ENCODE measurements at regions not wholly inside any gene's neighbourhood (a gene's known extent, or its start where the extent isn't known, plus 50 kb on each side); places are given as distances from the start of the nearest gene placed in this dataset.

DNA sequence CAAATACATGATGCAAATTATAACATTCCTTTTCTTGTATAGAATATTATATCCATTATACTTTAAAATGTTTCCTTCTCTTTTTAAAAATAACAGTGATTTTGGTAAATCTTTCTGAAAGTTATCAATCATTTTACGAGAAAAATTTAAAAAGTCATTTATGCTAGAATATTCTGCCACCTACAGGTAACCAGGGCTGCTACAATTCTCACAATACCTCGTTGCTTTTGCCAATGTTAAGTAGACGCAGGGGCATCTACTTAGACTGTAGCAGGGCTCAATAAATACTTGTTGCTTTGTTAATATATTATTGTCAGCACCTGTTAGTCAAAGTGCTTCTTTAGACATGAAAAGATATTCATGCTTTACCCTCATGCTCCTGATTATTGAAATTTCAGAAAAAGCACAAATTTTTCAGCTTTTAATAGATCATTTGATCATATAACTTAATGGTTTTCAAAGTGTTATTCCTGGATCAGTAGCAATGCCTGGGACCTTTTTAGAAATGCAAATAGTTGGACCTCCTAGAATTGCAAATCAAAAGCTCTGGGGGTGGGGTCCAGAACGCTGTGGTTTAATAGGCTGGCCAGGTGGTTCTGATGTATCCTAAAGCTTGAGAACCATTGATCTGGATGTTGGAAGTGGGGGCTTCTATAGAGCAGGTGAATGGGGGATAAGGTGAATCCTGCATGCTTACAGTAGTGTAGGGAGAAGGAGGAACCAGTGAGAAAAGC is 223.6 kb upstream of the PDZRN3 start:
- TF ChIP-seq, protein P1, sequence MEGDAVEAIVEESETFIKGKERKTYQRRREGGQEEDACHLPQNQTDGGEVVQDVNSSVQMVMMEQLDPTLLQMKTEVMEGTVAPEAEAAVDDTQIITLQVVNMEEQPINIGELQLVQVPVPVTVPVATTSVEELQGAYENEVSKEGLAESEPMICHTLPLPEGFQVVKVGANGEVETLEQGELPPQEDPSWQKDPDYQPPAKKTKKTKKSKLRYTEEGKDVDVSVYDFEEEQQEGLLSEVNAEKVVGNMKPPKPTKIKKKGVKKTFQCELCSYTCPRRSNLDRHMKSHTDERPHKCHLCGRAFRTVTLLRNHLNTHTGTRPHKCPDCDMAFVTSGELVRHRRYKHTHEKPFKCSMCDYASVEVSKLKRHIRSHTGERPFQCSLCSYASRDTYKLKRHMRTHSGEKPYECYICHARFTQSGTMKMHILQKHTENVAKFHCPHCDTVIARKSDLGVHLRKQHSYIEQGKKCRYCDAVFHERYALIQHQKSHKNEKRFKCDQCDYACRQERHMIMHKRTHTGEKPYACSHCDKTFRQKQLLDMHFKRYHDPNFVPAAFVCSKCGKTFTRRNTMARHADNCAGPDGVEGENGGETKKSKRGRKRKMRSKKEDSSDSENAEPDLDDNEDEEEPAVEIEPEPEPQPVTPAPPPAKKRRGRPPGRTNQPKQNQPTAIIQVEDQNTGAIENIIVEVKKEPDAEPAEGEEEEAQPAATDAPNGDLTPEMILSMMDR (IDR thresholded peaks at IDR 0.05; ENCODE audit: unreplicated experiment), result no peak
- H3K27me3 Mint-ChIP-seq (ENCODE audit: unreplicated experiment), result no peaks in the 10 kb centered on the region
- DNase-seq, result no peak
- no peaks in the 10 kb centered on the region for H3K36me3 Mint-ChIP-seq (ENCODE audit: insufficient read depth, unreplicated experiment)
- BruUV-seq (replicated peaks), result no TSS peak
- no peak overlapping the region for H3K27ac Mint-ChIP-seq (ENCODE audit: unreplicated experiment)
- CTCF ChIA-PET, result no interaction called here
- H3K4me1 Mint-ChIP-seq (ENCODE audit: low read depth, unreplicated experiment), result no peaks in the 10 kb centered on the region
- peaks cover 8% of the 10 kb centered on the region for H3K9me3 Mint-ChIP-seq (ENCODE audit: low read depth, unreplicated experiment)
- H3K4me3 Mint-ChIP-seq (ENCODE audit: low read depth, unreplicated experiment), result no peak overlapping the region
- intact Hi-C loops (cut with micrococcal nuclease; ENCODE audit: unreplicated experiment), result no loop called here

GRCh38 chr3:73846951-73847350 is 222.2 kb upstream of the PDZRN3 start:
- DNase-seq, result no peak
- BruUV-seq (replicated peaks), result no TSS peak
- CTCF ChIA-PET, result no interaction called here
- Mint-ChIP-seq H3K4me3 (ENCODE audit: low read depth, unreplicated experiment) (no peak overlapping the region), H3K9me3 (ENCODE audit: low read depth, unreplicated experiment) (peaks cover 8% of the 10 kb centered on the region), H3K36me3 (ENCODE audit: insufficient read depth, unreplicated experiment) (no peaks in the 10 kb centered on the region), H3K27me3 (ENCODE audit: unreplicated experiment) (no peaks in the 10 kb centered on the region), H3K4me1 (ENCODE audit: low read depth, unreplicated experiment) (no peaks in the 10 kb centered on the region), H3K27ac (ENCODE audit: unreplicated experiment) (no peak overlapping the region)
- TF ChIP-seq, protein P1 (IDR thresholded peaks at IDR 0.05; ENCODE audit: unreplicated experiment), result no peak
- intact Hi-C loops (cut with micrococcal nuclease; ENCODE audit: unreplicated experiment), result no loop called here

DNA sequence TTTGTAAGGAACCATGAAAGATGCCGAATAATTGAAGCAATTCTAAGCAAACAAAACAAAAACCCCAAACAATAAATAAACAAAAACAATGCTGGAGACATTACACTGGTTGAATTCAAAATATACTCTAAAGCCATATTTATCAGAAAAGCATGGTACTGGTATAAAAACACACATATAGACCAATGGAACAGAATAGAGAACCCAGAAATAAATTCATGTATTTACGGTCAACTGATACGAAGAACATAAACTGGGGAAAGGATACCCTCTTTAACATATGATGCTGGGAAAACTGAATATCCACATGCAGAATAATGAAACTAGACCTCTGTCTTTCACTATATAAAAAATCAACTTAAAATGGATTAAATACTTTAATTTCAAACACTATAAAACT is 214.3 kb upstream of the PDZRN3 start:
- TF ChIP-seq, protein P1 (IDR thresholded peaks at IDR 0.05; ENCODE audit: unreplicated experiment), result no peak
- Mint-ChIP-seq H3K36me3 (ENCODE audit: insufficient read depth, unreplicated experiment) (no peaks in the 10 kb centered on the region), H3K9me3 (ENCODE audit: low read depth, unreplicated experiment) (peaks cover 14% of the 10 kb centered on the region), H3K4me1 (ENCODE audit: low read depth, unreplicated experiment) (no peaks in the 10 kb centered on the region), H3K27me3 (ENCODE audit: unreplicated experiment) (no peaks in the 10 kb centered on the region), H3K27ac (ENCODE audit: unreplicated experiment) (no peak overlapping the region), H3K4me3 (ENCODE audit: low read depth, unreplicated experiment) (no peak overlapping the region)
- BruUV-seq (replicated peaks), result no TSS peak
- intact Hi-C loops (cut with micrococcal nuclease; ENCODE audit: unreplicated experiment), result no loop called here
- CTCF ChIA-PET, result no interaction called here
- no peak for DNase-seq

DNA sequence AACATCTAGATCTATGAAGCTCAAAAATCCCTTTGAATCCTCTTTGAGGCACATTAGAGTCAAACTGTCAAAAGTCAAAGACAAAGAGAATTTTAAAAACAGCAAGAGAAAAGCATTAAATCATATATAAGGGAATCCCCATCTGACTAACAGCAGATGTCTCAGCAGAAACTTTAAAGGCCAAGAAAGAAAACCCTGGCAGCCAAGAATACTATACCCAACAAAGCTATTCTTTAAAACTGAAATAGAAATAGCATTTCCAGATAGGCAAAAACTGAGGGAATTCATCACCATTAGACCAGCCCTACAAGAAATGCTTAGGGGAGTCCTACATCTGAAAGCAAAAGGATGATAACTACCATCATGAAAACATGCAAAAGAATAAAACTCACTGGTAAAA is 211.2 kb upstream of the PDZRN3 start:
- BruUV-seq (replicated peaks), result no TSS peak
- intact Hi-C loops (cut with micrococcal nuclease; ENCODE audit: unreplicated experiment), result no loop called here

More for the DNA sequence above, 211.2 kb upstream of the PDZRN3 start:
- Mint-ChIP-seq H3K4me3 (ENCODE audit: low read depth, unreplicated experiment) (no peak overlapping the region), H3K27ac (ENCODE audit: unreplicated experiment) (no peak overlapping the region), H3K4me1 (ENCODE audit: low read depth, unreplicated experiment) (no peaks in the 10 kb centered on the region), H3K27me3 (ENCODE audit: unreplicated experiment) (no peaks in the 10 kb centered on the region), H3K36me3 (ENCODE audit: insufficient read depth, unreplicated experiment) (no peaks in the 10 kb centered on the region), H3K9me3 (ENCODE audit: low read depth, unreplicated experiment) (peaks cover 14% of the 10 kb centered on the region)
- DNase-seq, result no peak
- CTCF ChIA-PET, result no interaction called here
- TF ChIP-seq, protein P1 (IDR thresholded peaks at IDR 0.05; ENCODE audit: unreplicated experiment), result no peak

Data from Calu3 (cell line).